ENCODE measurements at regions not wholly inside any gene's neighbourhood (a gene's known extent, or its start where the extent isn't known, plus 50 kb on each side); places are given as distances from the start of the nearest gene placed in this dataset.

GRCh38 chr7:142348921-142349405 is 91.1 kb upstream of the PRSS58 start:
- no peak for TF ChIP-seq RFX5 (IDR thresholded peaks at IDR 0.05; ENCODE audit: low read depth, low read length)
- no peak for TF ChIP-seq RCOR1 (IDR thresholded peaks at IDR 0.05; ENCODE audit: insufficient replicate concordance, low read length)
- no peak for TF ChIP-seq RAD21 (IDR thresholded peaks at IDR 0.05; ENCODE audit: low read length)
- no peak for TF ChIP-seq CTCF (conservative IDR thresholded peaks at IDR 0.05; ENCODE audit: low read depth, low read length)
- no peak for TF ChIP-seq NFE2L2 (IDR thresholded peaks at IDR 0.05; ENCODE audit: low read depth, low read length)
- TF ChIP-seq ELK1 (IDR thresholded peaks at IDR 0.05; ENCODE audit: borderline replicate concordance, low read depth, low read length) = no peak
- TF ChIP-seq FOS (IDR thresholded peaks at IDR 0.05; ENCODE audit: low read depth, low read length) = no peak
- TF ChIP-seq MXI1 (IDR thresholded peaks at IDR 0.05; ENCODE audit: borderline replicate concordance, low read depth, low read length) = no peak
- no peak for TF ChIP-seq POLR2A (IDR thresholded peaks at IDR 0.05; ENCODE audit: low read depth, low read length)
- no peak for TF ChIP-seq BHLHE40 (IDR thresholded peaks at IDR 0.05; ENCODE audit: low read depth, low read length)
- TF ChIP-seq MAZ (IDR thresholded peaks at IDR 0.05; ENCODE audit: borderline replicate concordance, low read depth, low read length) = no peak
- no peak for TF ChIP-seq MAFK (IDR thresholded peaks at IDR 0.05; ENCODE audit: low read depth, low read length)
- no peak for TF ChIP-seq CHD1 (IDR thresholded peaks at IDR 0.05; ENCODE audit: low read depth, low read length)
- no peak for TF ChIP-seq CEBPB (IDR thresholded peaks at IDR 0.05; ENCODE audit: low read depth, low read length)
- TF ChIP-seq USF2 (IDR thresholded peaks at IDR 0.05; ENCODE audit: low read depth, low read length) = no peak
- TF ChIP-seq SMC3 (IDR thresholded peaks at IDR 0.05; ENCODE audit: low read depth, low read length) = no peak
- Histone ChIP-seq H2BK5ac (ENCODE audit: low read depth, low read length, poor library complexity, severe bottlenecking) (no peak overlapping the region), H3K4me3 (ENCODE audit: insufficient read depth, low read depth, low read length) (no peak overlapping the region), H3K27me3 (ENCODE audit: control insufficient read depth, insufficient read depth, low read length) (peaks cover 18% of the 10 kb centered on the region), H2AK5ac (ENCODE audit: low read depth, low read length) (no peak overlapping the region), H3K79me1 (ENCODE audit: low read depth in 1 of 2, low read length in 2 of 2) (no peaks in the 10 kb centered on the region), H2BK120ac (ENCODE audit: low read depth, low read length) (no peak overlapping the region), H3K4ac (ENCODE audit: low read depth, low read length) (no peak overlapping the region), H2AK9ac (replicated peaks; ENCODE audit: low read depth, low read length, poor library complexity) (no peak overlapping the region), H3K27ac (ENCODE audit: insufficient read depth, low read length) (no peak overlapping the region), H3K9ac (ENCODE audit: low read depth, low read length) (no peak overlapping the region), H2BK20ac (ENCODE audit: low read depth, low read length) (no peak overlapping the region), H2BK15ac (ENCODE audit: low read depth, low read length) (no peak overlapping the region), H3K9me3 (ENCODE audit: control insufficient read depth, insufficient read depth, low read length) (no peaks in the 10 kb centered on the region), H3K36me3 (ENCODE audit: control insufficient read depth, insufficient read depth, low read length) (no peaks in the 10 kb centered on the region), H3K4me2 (ENCODE audit: low read depth, low read length) (no peak overlapping the region), H3K56ac (ENCODE audit: extremely low read depth, insufficient read depth, low read length) (no peak overlapping the region), H4K91ac (ENCODE audit: insufficient read depth, low read depth, low read length) (no peak overlapping the region), H4K5ac (ENCODE audit: low read depth, low read length) (no peak overlapping the region), H3K14ac (replicated peaks; ENCODE audit: low read depth, low read length) (no peak overlapping the region), H3K4me1 (ENCODE audit: control insufficient read depth, insufficient read depth, low read length) (no peaks in the 10 kb centered on the region), H3K9me1 (ENCODE audit: insufficient read depth, low read length) (no peaks in the 10 kb centered on the region), H4K8ac (ENCODE audit: low read depth in 2 of 2, low read length in 2 of 2) (no peak overlapping the region), H3K18ac (ENCODE audit: low read depth, low read length) (no peak overlapping the region), H2AFZ (replicated peaks; ENCODE audit: low read length, poor library complexity) (no peak overlapping the region), H4K20me1 (ENCODE audit: insufficient read depth, low read length) (no peaks in the 10 kb centered on the region), H3K23ac (ENCODE audit: low read depth, low read length) (no peak overlapping the region)
- DNase-seq (no peak), ATAC-seq (ENCODE audit: low read depth) (no peak)
- WGBS, 2 experiments (ENCODE audit: extremely low coverage in 2 of 2, insufficient read length in 1 of 2) = no CpG with 5 or more reads among the region's 6 CpGs
- dilution Hi-C loops (cut with HindIII; ENCODE audit: low sequenced_read_pairs, unreplicated experiment) (no loop called here), intact Hi-C loops (cut with micrococcal nuclease) (no loop called here), in situ Hi-C loops (cut with MboI; ENCODE audit: low sequenced_read_pairs) (loop anchor here (25.0 kb wide), 1 partner anchor 863 kb away; the partner anchor contains the start of gene TAS2R40)
- ChIA-PET CTCF (no interaction called here), POLR2A (ENCODE audit: unreplicated experiment) (no interaction called here)
- no TSS peak for BruUV-seq (replicated peaks)
